A549 (cell line): ENCODE measurements at regions not wholly inside any gene's neighbourhood (a gene's known extent, or its start where the extent isn't known, plus 50 kb on each side); places are given as distances from the start of the nearest gene placed in this dataset.

Source experiments
- ATAC-seq, 2 experiments: fragments of 200-7000 bp in 1 of 2; fragments of >200 bp in 1 of 2; cut with Nextera tagmentation in 1 of 2; cut with Tn5 transposase in 1 of 2; 3 replicates each; pipeline versions ENCODE4 v1.8.0 to v1.9.1; 2018 to 2020; ENCODE audit warnings: mild to moderate bottlenecking in 1 of 2, moderate library complexity in 1 of 2
- CTCF ChIA-PET: fragments of 300-600 bp; sonication (Branson Sonifier 250); formaldehyde crosslinking; extraction: SDS; loops from one replicate; lab custom pipeline; 2021; ENCODE audit warnings: antibody characterized with exemption, inconsistent platforms; lab: Yijun Ruan, JAX
- POLR2A ChIA-PET: fragments of 350-600 bp; formaldehyde crosslinking; extraction: SDS; loops from one replicate; lab custom pipeline; 2021; ENCODE audit warnings: antibody characterized with exemption, inconsistent platforms; lab: Yijun Ruan, JAX
- DNase-seq, 2 experiments: peaks; one replicate each; pipeline versions ENCODE4 v3.0.0 to v3.0.0-alpha.2; 2011 to 2016; ENCODE audit warnings: low read depth in 1 of 2, low spot score in 1 of 2
- FAIRE-seq: peaks from 2 replicates; lab custom pipeline; 2011; peaks lifted over from hg19 to GRCh38; lab: Jason Lieb, UNC
- H3K27ac ChIP-seq, 2 experiments: fragments of >200 bp; sonication (Bioruptor Twin); formaldehyde crosslinking; 3 replicates each; pipeline ENCODE4 v1.5.1; 2016 to 2017
- H3K4me1 ChIP-seq: fragments of >200 bp; sonication (Bioruptor Twin); formaldehyde crosslinking; 3 replicates; pipeline ENCODE4 v1.6.1; 2016
- H3K4me2 ChIP-seq: fragments of >200 bp; sonication (Bioruptor Twin); formaldehyde crosslinking; 3 replicates; pipeline ENCODE4 v1.6.1; 2016
- H3K4me3 ChIP-seq: fragments of >200 bp; sonication (Bioruptor Twin); formaldehyde crosslinking; 3 replicates; pipeline ENCODE4 v1.5.1; 2016
- H3K9me3 ChIP-seq: fragments of >200 bp; sonication (Bioruptor Twin); formaldehyde crosslinking; 3 replicates; pipeline ENCODE4 v1.6.1; 2016
- BHLHE40 ChIP-seq: IDR thresholded peaks from 2 replicates; pipeline ENCODE4 v1.6.1; 2012; ENCODE audit warnings: low read depth, low read length, inconsistent platforms
- CBX8 ChIP-seq: fragments of 200-600 bp; sonication (generic); IDR thresholded peaks from 2 replicates; pipeline ENCODE4 v1.6.1; 2016
- CTCF ChIP-seq: fragments of >200 bp; sonication (Bioruptor Twin); formaldehyde crosslinking; IDR thresholded peaks from 3 replicates; pipeline ENCODE4 v1.5.1; 2016
- EHMT2 ChIP-seq: fragments of 200-600 bp; sonication (generic); IDR thresholded peaks from 2 replicates; pipeline ENCODE4 v1.6.1; 2016; ENCODE audit warnings: antibody characterized with exemption, low read depth, mild to moderate bottlenecking, moderate library complexity
- EP300 ChIP-seq, 2 experiments: fragments of >200 bp; sonication (Bioruptor Twin); formaldehyde crosslinking; IDR thresholded peaks; 2 replicates in 1 of 2; 3 replicates in 1 of 2; pipeline ENCODE4 v1.6.1; 2016 to 2017
- HDAC2 ChIP-seq: fragments of 200-600 bp; sonication (generic); IDR thresholded peaks from 2 replicates; pipeline ENCODE4 v1.6.1; 2016
- HMGXB4 ChIP-seq: fragments of 250-450 bp; sonication (Bioruptor Pico); IDR thresholded peaks from 2 replicates; pipeline ENCODE4 v1.5.0; 2021; ENCODE audit warnings: mild to moderate bottlenecking, moderate library complexity, borderline replicate concordance
- HOXB5 ChIP-seq: fragments of 250-450 bp; sonication (Bioruptor Pico); IDR thresholded peaks from 2 replicates; pipeline ENCODE4 v1.5.0; 2020; ENCODE audit warnings: mild to moderate bottlenecking, moderate library complexity
- MYC ChIP-seq: IDR thresholded peaks from 2 replicates; pipeline ENCODE4 v1.6.1; 2012; ENCODE audit warnings: mild to moderate bottlenecking, inconsistent platforms, low read length, improper control_type of control experiment, borderline replicate concordance
- NPAS2 ChIP-seq: fragments of 250-450 bp; sonication (Bioruptor Pico); IDR thresholded peaks from 2 replicates; pipeline ENCODE4 v1.8.0; 2022; ENCODE audit warnings: mild to moderate bottlenecking, moderate library complexity, borderline replicate concordance
- PHF8 ChIP-seq: fragments of 200-600 bp; sonication (generic); IDR thresholded peaks from 2 replicates; pipeline ENCODE4 v1.6.1; 2016; ENCODE audit warnings: low read depth, mild to moderate bottlenecking, antibody characterized with exemption, moderate library complexity, borderline replicate concordance
- POLR2A ChIP-seq: IDR thresholded peaks from 2 replicates; pipeline ENCODE4 v1.6.1; 2012; ENCODE audit warnings: mild to moderate bottlenecking, low read length
- RARB ChIP-seq: fragments of 250-450 bp; sonication (Bioruptor Pico); IDR thresholded peaks from 2 replicates; pipeline ENCODE4 v1.8.0; 2021; ENCODE audit warnings: mild to moderate bottlenecking, moderate library complexity
- RNF2 ChIP-seq: fragments of 200-600 bp; sonication (generic); IDR thresholded peaks from 2 replicates; pipeline ENCODE4 v1.6.1; 2016; ENCODE audit warnings: low read depth, mild to moderate bottlenecking, antibody characterized with exemption, moderate library complexity, borderline replicate concordance
- TP53 ChIP-seq: fragments of 250-450 bp; sonication (Bioruptor Pico); IDR thresholded peaks from 2 replicates; pipeline ENCODE4 v1.5.0; 2021; ENCODE audit warnings: mild to moderate bottlenecking, moderate library complexity
- ZC3H11A ChIP-seq: fragments of 450-650 bp; IDR thresholded peaks from 2 replicates; pipeline ENCODE4 v1.6.1; 2014; ENCODE audit warnings: antibody characterized with exemption, mild to moderate bottlenecking
- WGBS: methylation state at CpG from one replicate; pipeline ENCODE4 v1.1.6; 2017; ENCODE audit errors: missing lambda C conversion rate; 5-methylcytosine and 5-hydroxymethylcytosine counted together
- TF ChIP-seq, protein P1 (sequence below): fragments of 200-600 bp; sonication (generic); IDR thresholded peaks from 2 replicates; pipeline ENCODE4 v1.6.1; 2016; ENCODE audit warnings: antibody characterized with exemption, mild to moderate bottlenecking, moderate library complexity
- TF ChIP-seq, protein P2 (sequence below): IDR thresholded peaks from 2 replicates; pipeline ENCODE4 v1.6.1; 2012
- TF ChIP-seq, protein P3 (sequence below): IDR thresholded peaks from 2 replicates; pipeline ENCODE4 v1.6.1; 2012; ENCODE audit warnings: low read depth, borderline replicate concordance

- TF ChIP-seq RARB (CRISPR knock-in tag) (no peak), TP53 (CRISPR knock-in tag) (no peak)
Measured at GRCh38 chr11:22510010-22510409, 115.6 kb downstream of the FANCF start (continued).

- Histone ChIP-seq H3K9me3 (no peaks in the 10 kb centered on the region), H3K4me2 (no peak overlapping the region), H3K4me1 (no peaks in the 10 kb centered on the region), H3K4me3 (no peak overlapping the region), H3K27ac (no peak overlapping the region)
- CTCF ChIA-PET = no interaction called here
- ATAC-seq (no peak), FAIRE-seq (no peak), DNase-seq (no peak)
- POLR2A ChIA-PET = no interaction called here
- 2% methylated on average over 2 of the region's 2 CpGs for WGBS
- TF ChIP-seq ZC3H11A = no peak
- TF ChIP-seq POLR2A = no peak
- TF ChIP-seq MYC = no peak
- no peak for TF ChIP-seq EP300 (IDR thresholded peaks at IDR 0.05)
- no peak for TF ChIP-seq EHMT2
- no peak for TF ChIP-seq HMGXB4 (CRISPR knock-in tag)
- TF ChIP-seq, protein P1, sequence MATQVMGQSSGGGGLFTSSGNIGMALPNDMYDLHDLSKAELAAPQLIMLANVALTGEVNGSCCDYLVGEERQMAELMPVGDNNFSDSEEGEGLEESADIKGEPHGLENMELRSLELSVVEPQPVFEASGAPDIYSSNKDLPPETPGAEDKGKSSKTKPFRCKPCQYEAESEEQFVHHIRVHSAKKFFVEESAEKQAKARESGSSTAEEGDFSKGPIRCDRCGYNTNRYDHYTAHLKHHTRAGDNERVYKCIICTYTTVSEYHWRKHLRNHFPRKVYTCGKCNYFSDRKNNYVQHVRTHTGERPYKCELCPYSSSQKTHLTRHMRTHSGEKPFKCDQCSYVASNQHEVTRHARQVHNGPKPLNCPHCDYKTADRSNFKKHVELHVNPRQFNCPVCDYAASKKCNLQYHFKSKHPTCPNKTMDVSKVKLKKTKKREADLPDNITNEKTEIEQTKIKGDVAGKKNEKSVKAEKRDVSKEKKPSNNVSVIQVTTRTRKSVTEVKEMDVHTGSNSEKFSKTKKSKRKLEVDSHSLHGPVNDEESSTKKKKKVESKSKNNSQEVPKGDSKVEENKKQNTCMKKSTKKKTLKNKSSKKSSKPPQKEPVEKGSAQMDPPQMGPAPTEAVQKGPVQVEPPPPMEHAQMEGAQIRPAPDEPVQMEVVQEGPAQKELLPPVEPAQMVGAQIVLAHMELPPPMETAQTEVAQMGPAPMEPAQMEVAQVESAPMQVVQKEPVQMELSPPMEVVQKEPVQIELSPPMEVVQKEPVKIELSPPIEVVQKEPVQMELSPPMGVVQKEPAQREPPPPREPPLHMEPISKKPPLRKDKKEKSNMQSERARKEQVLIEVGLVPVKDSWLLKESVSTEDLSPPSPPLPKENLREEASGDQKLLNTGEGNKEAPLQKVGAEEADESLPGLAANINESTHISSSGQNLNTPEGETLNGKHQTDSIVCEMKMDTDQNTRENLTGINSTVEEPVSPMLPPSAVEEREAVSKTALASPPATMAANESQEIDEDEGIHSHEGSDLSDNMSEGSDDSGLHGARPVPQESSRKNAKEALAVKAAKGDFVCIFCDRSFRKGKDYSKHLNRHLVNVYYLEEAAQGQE = no peak
- TF ChIP-seq PHF8 = no peak
- no peak for TF ChIP-seq CBX8
- no peak for TF ChIP-seq RARB (CRISPR knock-in tag)
- TF ChIP-seq, protein P2, sequence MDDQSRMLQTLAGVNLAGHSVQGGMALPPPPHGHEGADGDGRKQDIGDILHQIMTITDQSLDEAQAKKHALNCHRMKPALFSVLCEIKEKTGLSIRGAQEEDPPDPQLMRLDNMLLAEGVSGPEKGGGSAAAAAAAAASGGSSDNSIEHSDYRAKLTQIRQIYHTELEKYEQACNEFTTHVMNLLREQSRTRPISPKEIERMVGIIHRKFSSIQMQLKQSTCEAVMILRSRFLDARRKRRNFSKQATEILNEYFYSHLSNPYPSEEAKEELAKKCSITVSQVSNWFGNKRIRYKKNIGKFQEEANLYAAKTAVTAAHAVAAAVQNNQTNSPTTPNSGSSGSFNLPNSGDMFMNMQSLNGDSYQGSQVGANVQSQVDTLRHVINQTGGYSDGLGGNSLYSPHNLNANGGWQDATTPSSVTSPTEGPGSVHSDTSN = no peak
- TF ChIP-seq BHLHE40 = no peak
- no peak for TF ChIP-seq RNF2
- TF ChIP-seq HDAC2 = no peak
Measured at GRCh38 chr11:22508665-22509064, 117.0 kb downstream of the FANCF start.

DNA sequence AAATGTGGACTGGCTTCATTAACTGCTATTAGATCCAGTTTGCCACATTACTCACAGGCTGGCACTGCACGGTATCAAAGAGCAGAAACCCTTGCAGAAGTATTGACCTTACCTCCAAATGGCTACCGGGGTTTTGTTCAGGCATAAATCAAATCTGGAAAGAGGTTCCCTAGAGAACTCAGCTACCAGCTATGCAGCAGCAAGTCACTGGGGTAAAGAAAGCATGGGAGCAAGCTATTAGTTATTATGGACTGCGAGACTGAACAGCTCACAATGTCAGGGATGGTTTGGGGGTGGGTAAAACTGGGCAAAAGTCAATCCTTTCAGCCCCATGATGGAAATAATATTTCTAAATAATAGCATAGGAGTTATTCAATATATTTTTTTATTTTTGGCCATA lies 128.1 kb downstream of the FANCF start:
- FAIRE-seq (no peak), DNase-seq (no peak), ATAC-seq (no peak)
- ChIA-PET CTCF (no interaction called here), POLR2A (no interaction called here)
- Histone ChIP-seq H3K4me3 (no peak overlapping the region), H3K4me2 (no peak overlapping the region), H3K9me3 (no peaks in the 10 kb centered on the region), H3K27ac (no peak overlapping the region), H3K4me1 (no peaks in the 10 kb centered on the region)
- TF ChIP-seq CTCF (no peak), NPAS2 (CRISPR knock-in tag) (no peak), MYC (no peak), HOXB5 (CRISPR knock-in tag) (no peak)
- TF ChIP-seq, protein P3, sequence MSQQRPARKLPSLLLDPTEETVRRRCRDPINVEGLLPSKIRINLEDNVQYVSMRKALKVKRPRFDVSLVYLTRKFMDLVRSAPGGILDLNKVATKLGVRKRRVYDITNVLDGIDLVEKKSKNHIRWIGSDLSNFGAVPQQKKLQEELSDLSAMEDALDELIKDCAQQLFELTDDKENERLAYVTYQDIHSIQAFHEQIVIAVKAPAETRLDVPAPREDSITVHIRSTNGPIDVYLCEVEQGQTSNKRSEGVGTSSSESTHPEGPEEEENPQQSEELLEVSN = no peak
- 5% methylated on average over 3 of the region's 3 CpGs for WGBS
